ENCODE measurements at regions not wholly inside any gene's neighbourhood (a gene's known extent, or its start where the extent isn't known, plus 50 kb on each side); places are given as distances from the start of the nearest gene placed in this dataset.

GRCh38 chr18:33854086-33854826 lies 276.2 kb downstream of the ASXL3 start:
- no peaks in the 10 kb centered on the region for H3K36me3 Mint-ChIP-seq (ENCODE audit: low read depth)
- DNase-seq = no peak
- no peaks in the 10 kb centered on the region for H3K9me3 ChIP-seq (ENCODE audit: control insufficient read depth, low read length, poor library complexity, severe bottlenecking)

GRCh38 chr18:33853187-33853586 lies 275.2 kb downstream of the ASXL3 start:
- Mint-ChIP-seq H3K4me3 (no peak overlapping the region), H3K27me3 (no peaks in the 10 kb centered on the region), H3K4me1 (no peaks in the 10 kb centered on the region), H3K27ac (no peak overlapping the region), H3K36me3 (ENCODE audit: low read depth) (no peaks in the 10 kb centered on the region)
- no peak for DNase-seq
- no peak for ATAC-seq
- H3K9me3 ChIP-seq (ENCODE audit: control insufficient read depth, low read length, poor library complexity, severe bottlenecking) = no peaks in the 10 kb centered on the region

More at GRCh38 chr18:33854086-33854826, 276.2 kb downstream of the ASXL3 start:
- Mint-ChIP-seq H3K27ac (no peak overlapping the region), H3K4me3 (no peak overlapping the region), H3K4me1 (no peaks in the 10 kb centered on the region), H3K27me3 (no peaks in the 10 kb centered on the region)
- ATAC-seq = no peak

GRCh38 chr18:33851546-33852078 lies 273.6 kb downstream of the ASXL3 start:
- H3K4me1 Mint-ChIP-seq = no peaks in the 10 kb centered on the region
- no peak overlapping the region for H3K4me3 Mint-ChIP-seq
- ATAC-seq = no peak
- H3K27ac Mint-ChIP-seq = no peak overlapping the region
- no peaks in the 10 kb centered on the region for H3K27me3 Mint-ChIP-seq
- DNase-seq = no peak
- no peaks in the 10 kb centered on the region for H3K36me3 Mint-ChIP-seq (ENCODE audit: low read depth)
- no peaks in the 10 kb centered on the region for H3K9me3 ChIP-seq (ENCODE audit: control insufficient read depth, low read length, poor library complexity, severe bottlenecking)

GRCh38 chr18:33849731-33850130 lies 271.7 kb downstream of the ASXL3 start:
- no peaks in the 10 kb centered on the region for H3K36me3 Mint-ChIP-seq (ENCODE audit: low read depth)
- H3K4me3 Mint-ChIP-seq = no peak overlapping the region
- H3K27ac Mint-ChIP-seq = no peak overlapping the region
- DNase-seq (no peak), ATAC-seq (no peak)
- H3K9me3 ChIP-seq (ENCODE audit: control insufficient read depth, low read length, poor library complexity, severe bottlenecking) = no peaks in the 10 kb centered on the region
- H3K27me3 Mint-ChIP-seq = no peaks in the 10 kb centered on the region
- no peaks in the 10 kb centered on the region for H3K4me1 Mint-ChIP-seq

- H3K4me3 Mint-ChIP-seq = no peak overlapping the region
- no peaks in the 10 kb centered on the region for H3K9me3 ChIP-seq (ENCODE audit: control insufficient read depth, low read length, poor library complexity, severe bottlenecking)
- no peak overlapping the region for H3K27ac Mint-ChIP-seq
- DNase-seq (no peak), ATAC-seq (no peak)
- H3K27me3 Mint-ChIP-seq = no peaks in the 10 kb centered on the region
- no peaks in the 10 kb centered on the region for H3K36me3 Mint-ChIP-seq (ENCODE audit: low read depth)
- no peaks in the 10 kb centered on the region for H3K4me1 Mint-ChIP-seq
Measured at GRCh38 chr18:33844232-33844631, 266.2 kb downstream of the ASXL3 start.

- Mint-ChIP-seq H3K36me3 (ENCODE audit: low read depth) (no peaks in the 10 kb centered on the region), H3K4me3 (no peak overlapping the region), H3K4me1 (no peaks in the 10 kb centered on the region), H3K27me3 (no peaks in the 10 kb centered on the region), H3K27ac (no peak overlapping the region)
- ATAC-seq (no peak), DNase-seq (no peak)
- no peaks in the 10 kb centered on the region for H3K9me3 ChIP-seq (ENCODE audit: control insufficient read depth, low read length, poor library complexity, severe bottlenecking)
Measured at GRCh38 chr18:33841221-33841967, 263.4 kb downstream of the ASXL3 start.

- no peaks in the 10 kb centered on the region for H3K9me3 ChIP-seq (ENCODE audit: control insufficient read depth, low read length, poor library complexity, severe bottlenecking)
- no peak for ATAC-seq
- no peak for DNase-seq
- Mint-ChIP-seq H3K27me3 (no peaks in the 10 kb centered on the region), H3K36me3 (ENCODE audit: low read depth) (no peaks in the 10 kb centered on the region), H3K27ac (no peak overlapping the region), H3K4me1 (no peaks in the 10 kb centered on the region), H3K4me3 (no peak overlapping the region)
Measured at GRCh38 chr18:33840212-33840593, 262.2 kb downstream of the ASXL3 start.

GRCh38 chr18:33839452-33840211 lies 261.6 kb downstream of the ASXL3 start:
- H3K4me3 Mint-ChIP-seq = no peak overlapping the region
- no peaks in the 10 kb centered on the region for H3K9me3 ChIP-seq (ENCODE audit: control insufficient read depth, low read length, poor library complexity, severe bottlenecking)
- H3K27me3 Mint-ChIP-seq = no peaks in the 10 kb centered on the region
- H3K36me3 Mint-ChIP-seq (ENCODE audit: low read depth) = no peaks in the 10 kb centered on the region
- DNase-seq (no peak), ATAC-seq (no peak)
- no peak overlapping the region for H3K27ac Mint-ChIP-seq
- no peaks in the 10 kb centered on the region for H3K4me1 Mint-ChIP-seq

GRCh38 chr18:33838054-33838453 lies 260.0 kb downstream of the ASXL3 start:
- DNase-seq (no peak), ATAC-seq (no peak)
- H3K4me3 Mint-ChIP-seq = no peak overlapping the region
- no peaks in the 10 kb centered on the region for H3K27me3 Mint-ChIP-seq
- no peaks in the 10 kb centered on the region for H3K9me3 ChIP-seq (ENCODE audit: control insufficient read depth, low read length, poor library complexity, severe bottlenecking)
- H3K36me3 Mint-ChIP-seq (ENCODE audit: low read depth) = no peaks in the 10 kb centered on the region
- no peak overlapping the region for H3K27ac Mint-ChIP-seq
- H3K4me1 Mint-ChIP-seq = no peaks in the 10 kb centered on the region

GRCh38 chr18:33837191-33837590 lies 259.2 kb downstream of the ASXL3 start:
- Mint-ChIP-seq H3K27ac (no peak overlapping the region), H3K36me3 (ENCODE audit: low read depth) (no peaks in the 10 kb centered on the region), H3K4me1 (no peaks in the 10 kb centered on the region), H3K27me3 (no peaks in the 10 kb centered on the region), H3K4me3 (no peak overlapping the region)
- H3K9me3 ChIP-seq (ENCODE audit: control insufficient read depth, low read length, poor library complexity, severe bottlenecking) = no peaks in the 10 kb centered on the region
- no peak for DNase-seq
- ATAC-seq = no peak

GRCh38 chr18:33836564-33836963 lies 258.5 kb downstream of the ASXL3 start:
- no peaks in the 10 kb centered on the region for H3K27me3 Mint-ChIP-seq
- ATAC-seq (no peak), DNase-seq (no peak)
- no peak overlapping the region for H3K4me3 Mint-ChIP-seq
- H3K4me1 Mint-ChIP-seq = no peaks in the 10 kb centered on the region
- H3K27ac Mint-ChIP-seq = no peak overlapping the region
- no peaks in the 10 kb centered on the region for H3K9me3 ChIP-seq (ENCODE audit: control insufficient read depth, low read length, poor library complexity, severe bottlenecking)
- no peaks in the 10 kb centered on the region for H3K36me3 Mint-ChIP-seq (ENCODE audit: low read depth)

GRCh38 chr18:33835419-33835818 lies 257.4 kb downstream of the ASXL3 start:
- Mint-ChIP-seq H3K4me1 (no peaks in the 10 kb centered on the region), H3K27ac (no peak overlapping the region), H3K4me3 (no peak overlapping the region), H3K27me3 (no peaks in the 10 kb centered on the region), H3K36me3 (ENCODE audit: low read depth) (no peaks in the 10 kb centered on the region)
- DNase-seq (no peak), ATAC-seq (no peak)
- H3K9me3 ChIP-seq (ENCODE audit: control insufficient read depth, low read length, poor library complexity, severe bottlenecking) = no peaks in the 10 kb centered on the region

GRCh38 chr18:33833842-33834241 lies 255.8 kb downstream of the ASXL3 start:
- H3K36me3 Mint-ChIP-seq (ENCODE audit: low read depth) = no peaks in the 10 kb centered on the region
- no peaks in the 10 kb centered on the region for H3K27me3 Mint-ChIP-seq
- no peak overlapping the region for H3K27ac Mint-ChIP-seq
- no peaks in the 10 kb centered on the region for H3K9me3 ChIP-seq (ENCODE audit: control insufficient read depth, low read length, poor library complexity, severe bottlenecking)
- H3K4me3 Mint-ChIP-seq = no peak overlapping the region
- ATAC-seq (no peak), DNase-seq (no peak)
- no peaks in the 10 kb centered on the region for H3K4me1 Mint-ChIP-seq

Data from T-helper 17 cell (primary cell).